ENCODE measurements at regions not wholly inside any gene's neighbourhood (a gene's known extent, or its start where the extent isn't known, plus 50 kb on each side); places are given as distances from the start of the nearest gene placed in this dataset.

GRCh38 chr18:22112215-22112614, 57.2 kb upstream of the GATA6 start:
- no peak overlapping the region for H3K4me3 Mint-ChIP-seq
- peaks cover 20% of the 10 kb centered on the region for H3K4me1 Mint-ChIP-seq
- no peaks in the 10 kb centered on the region for H3K36me3 Mint-ChIP-seq
- ChIA-PET POLR2A (no interaction called here), CTCF (no interaction called here)
- ATAC-seq (no peak), DNase-seq (ENCODE audit: low spot score) (no peak)
- no peak overlapping the region for H3K27ac Mint-ChIP-seq
- H3K9me3 Mint-ChIP-seq, result no peaks in the 10 kb centered on the region
- TF ChIP-seq GABPB1 (CRISPR knock-in tag; IDR thresholded peaks at IDR 0.05) (no peak), ETV6 (CRISPR knock-in tag; IDR thresholded peaks at IDR 0.05) (no peak), PREB (CRISPR knock-in tag; IDR thresholded peaks at IDR 0.05; ENCODE audit: borderline replicate concordance) (no peak), JUN (CRISPR knock-in tag; IDR thresholded peaks at IDR 0.05) (no peak), TCF7 (CRISPR knock-in tag; IDR thresholded peaks at IDR 0.05; ENCODE audit: low read depth) (no peak), AR (CRISPR knock-in tag; IDR thresholded peaks at IDR 0.05) (no peak), EMX1 (CRISPR knock-in tag; IDR thresholded peaks at IDR 0.05) (no peak), ZBTB43 (CRISPR knock-in tag; IDR thresholded peaks at IDR 0.05) (no peak), FOXP1 (CRISPR knock-in tag; IDR thresholded peaks at IDR 0.05; ENCODE audit: borderline replicate concordance) (no peak), NR3C1 (CRISPR knock-in tag; conservative IDR thresholded peaks at IDR 0.05; ENCODE audit: low read depth) (no peak), JAZF1 (CRISPR knock-in tag; IDR thresholded peaks at IDR 0.05) (no peak), ZNF396 (CRISPR knock-in tag; IDR thresholded peaks at IDR 0.05; ENCODE audit: borderline replicate concordance) (no peak), ATF3 (CRISPR knock-in tag; conservative IDR thresholded peaks at IDR 0.05) (no peak)
- TF ChIP-seq, protein P1, sequence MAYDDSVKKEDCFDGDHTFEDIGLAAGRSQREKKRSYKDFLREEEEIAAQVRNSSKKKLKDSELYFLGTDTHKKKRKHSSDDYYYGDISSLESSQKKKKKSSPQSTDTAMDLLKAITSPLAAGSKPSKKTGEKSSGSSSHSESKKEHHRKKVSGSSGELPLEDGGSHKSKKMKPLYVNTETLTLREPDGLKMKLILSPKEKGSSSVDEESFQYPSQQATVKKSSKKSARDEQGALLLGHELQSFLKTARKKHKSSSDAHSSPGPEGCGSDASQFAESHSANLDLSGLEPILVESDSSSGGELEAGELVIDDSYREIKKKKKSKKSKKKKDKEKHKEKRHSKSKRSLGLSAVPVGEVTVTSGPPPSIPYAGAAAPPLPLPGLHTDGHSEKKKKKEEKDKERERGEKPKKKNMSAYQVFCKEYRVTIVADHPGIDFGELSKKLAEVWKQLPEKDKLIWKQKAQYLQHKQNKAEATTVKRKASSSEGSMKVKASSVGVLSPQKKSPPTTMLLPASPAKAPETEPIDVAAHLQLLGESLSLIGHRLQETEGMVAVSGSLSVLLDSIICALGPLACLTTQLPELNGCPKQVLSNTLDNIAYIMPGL (CRISPR knock-in tag; IDR thresholded peaks at IDR 0.05), result no peak
- TF ChIP-seq, protein P2, sequence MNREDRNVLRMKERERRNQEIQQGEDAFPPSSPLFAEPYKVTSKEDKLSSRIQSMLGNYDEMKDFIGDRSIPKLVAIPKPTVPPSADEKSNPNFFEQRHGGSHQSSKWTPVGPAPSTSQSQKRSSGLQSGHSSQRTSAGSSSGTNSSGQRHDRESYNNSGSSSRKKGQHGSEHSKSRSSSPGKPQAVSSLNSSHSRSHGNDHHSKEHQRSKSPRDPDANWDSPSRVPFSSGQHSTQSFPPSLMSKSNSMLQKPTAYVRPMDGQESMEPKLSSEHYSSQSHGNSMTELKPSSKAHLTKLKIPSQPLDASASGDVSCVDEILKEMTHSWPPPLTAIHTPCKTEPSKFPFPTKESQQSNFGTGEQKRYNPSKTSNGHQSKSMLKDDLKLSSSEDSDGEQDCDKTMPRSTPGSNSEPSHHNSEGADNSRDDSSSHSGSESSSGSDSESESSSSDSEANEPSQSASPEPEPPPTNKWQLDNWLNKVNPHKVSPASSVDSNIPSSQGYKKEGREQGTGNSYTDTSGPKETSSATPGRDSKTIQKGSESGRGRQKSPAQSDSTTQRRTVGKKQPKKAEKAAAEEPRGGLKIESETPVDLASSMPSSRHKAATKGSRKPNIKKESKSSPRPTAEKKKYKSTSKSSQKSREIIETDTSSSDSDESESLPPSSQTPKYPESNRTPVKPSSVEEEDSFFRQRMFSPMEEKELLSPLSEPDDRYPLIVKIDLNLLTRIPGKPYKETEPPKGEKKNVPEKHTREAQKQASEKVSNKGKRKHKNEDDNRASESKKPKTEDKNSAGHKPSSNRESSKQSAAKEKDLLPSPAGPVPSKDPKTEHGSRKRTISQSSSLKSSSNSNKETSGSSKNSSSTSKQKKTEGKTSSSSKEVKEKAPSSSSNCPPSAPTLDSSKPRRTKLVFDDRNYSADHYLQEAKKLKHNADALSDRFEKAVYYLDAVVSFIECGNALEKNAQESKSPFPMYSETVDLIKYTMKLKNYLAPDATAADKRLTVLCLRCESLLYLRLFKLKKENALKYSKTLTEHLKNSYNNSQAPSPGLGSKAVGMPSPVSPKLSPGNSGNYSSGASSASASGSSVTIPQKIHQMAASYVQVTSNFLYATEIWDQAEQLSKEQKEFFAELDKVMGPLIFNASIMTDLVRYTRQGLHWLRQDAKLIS (CRISPR knock-in tag; IDR thresholded peaks at IDR 0.05; ENCODE audit: borderline replicate concordance), result no peak
- TF ChIP-seq, protein P3, sequence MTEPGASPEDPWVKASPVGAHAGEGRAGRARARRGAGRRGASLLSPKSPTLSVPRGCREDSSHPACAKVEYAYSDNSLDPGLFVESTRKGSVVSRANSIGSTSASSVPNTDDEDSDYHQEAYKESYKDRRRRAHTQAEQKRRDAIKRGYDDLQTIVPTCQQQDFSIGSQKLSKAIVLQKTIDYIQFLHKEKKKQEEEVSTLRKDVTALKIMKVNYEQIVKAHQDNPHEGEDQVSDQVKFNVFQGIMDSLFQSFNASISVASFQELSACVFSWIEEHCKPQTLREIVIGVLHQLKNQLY (CRISPR knock-in tag; IDR thresholded peaks at IDR 0.05), result no peak
- TF ChIP-seq, protein P4, sequence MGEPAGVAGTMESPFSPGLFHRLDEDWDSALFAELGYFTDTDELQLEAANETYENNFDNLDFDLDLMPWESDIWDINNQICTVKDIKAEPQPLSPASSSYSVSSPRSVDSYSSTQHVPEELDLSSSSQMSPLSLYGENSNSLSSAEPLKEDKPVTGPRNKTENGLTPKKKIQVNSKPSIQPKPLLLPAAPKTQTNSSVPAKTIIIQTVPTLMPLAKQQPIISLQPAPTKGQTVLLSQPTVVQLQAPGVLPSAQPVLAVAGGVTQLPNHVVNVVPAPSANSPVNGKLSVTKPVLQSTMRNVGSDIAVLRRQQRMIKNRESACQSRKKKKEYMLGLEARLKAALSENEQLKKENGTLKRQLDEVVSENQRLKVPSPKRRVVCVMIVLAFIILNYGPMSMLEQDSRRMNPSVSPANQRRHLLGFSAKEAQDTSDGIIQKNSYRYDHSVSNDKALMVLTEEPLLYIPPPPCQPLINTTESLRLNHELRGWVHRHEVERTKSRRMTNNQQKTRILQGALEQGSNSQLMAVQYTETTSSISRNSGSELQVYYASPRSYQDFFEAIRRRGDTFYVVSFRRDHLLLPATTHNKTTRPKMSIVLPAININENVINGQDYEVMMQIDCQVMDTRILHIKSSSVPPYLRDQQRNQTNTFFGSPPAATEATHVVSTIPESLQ (CRISPR knock-in tag; IDR thresholded peaks at IDR 0.05), result no peak
- peaks cover 3% of the 10 kb centered on the region for H3K27me3 Mint-ChIP-seq (ENCODE audit: low read depth)
